ENCODE measurements at regions not wholly inside any gene's neighbourhood (a gene's known extent, or its start where the extent isn't known, plus 50 kb on each side); places are given as distances from the start of the nearest gene placed in this dataset.
"Not testable (repeated sequence)": the region's sequence is repeated elsewhere in the genome, so short reads cannot be mapped to it uniquely, and the experiment has no call there.

- H3K4me3 ChIP-seq (ENCODE audit: low read depth, low read length) = no peak overlapping the region
- no peak for DNase-seq (ENCODE audit: low read depth)
- TF ChIP-seq, protein P1, sequence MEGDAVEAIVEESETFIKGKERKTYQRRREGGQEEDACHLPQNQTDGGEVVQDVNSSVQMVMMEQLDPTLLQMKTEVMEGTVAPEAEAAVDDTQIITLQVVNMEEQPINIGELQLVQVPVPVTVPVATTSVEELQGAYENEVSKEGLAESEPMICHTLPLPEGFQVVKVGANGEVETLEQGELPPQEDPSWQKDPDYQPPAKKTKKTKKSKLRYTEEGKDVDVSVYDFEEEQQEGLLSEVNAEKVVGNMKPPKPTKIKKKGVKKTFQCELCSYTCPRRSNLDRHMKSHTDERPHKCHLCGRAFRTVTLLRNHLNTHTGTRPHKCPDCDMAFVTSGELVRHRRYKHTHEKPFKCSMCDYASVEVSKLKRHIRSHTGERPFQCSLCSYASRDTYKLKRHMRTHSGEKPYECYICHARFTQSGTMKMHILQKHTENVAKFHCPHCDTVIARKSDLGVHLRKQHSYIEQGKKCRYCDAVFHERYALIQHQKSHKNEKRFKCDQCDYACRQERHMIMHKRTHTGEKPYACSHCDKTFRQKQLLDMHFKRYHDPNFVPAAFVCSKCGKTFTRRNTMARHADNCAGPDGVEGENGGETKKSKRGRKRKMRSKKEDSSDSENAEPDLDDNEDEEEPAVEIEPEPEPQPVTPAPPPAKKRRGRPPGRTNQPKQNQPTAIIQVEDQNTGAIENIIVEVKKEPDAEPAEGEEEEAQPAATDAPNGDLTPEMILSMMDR (IDR thresholded peaks at IDR 0.05; ENCODE audit: insufficient read depth, low read depth, low read length, missing control alignments) = no peak
Measured at GRCh38 chr4:57303012-57303751, 193.0 kb upstream of the IGFBP7 start.

DNA sequence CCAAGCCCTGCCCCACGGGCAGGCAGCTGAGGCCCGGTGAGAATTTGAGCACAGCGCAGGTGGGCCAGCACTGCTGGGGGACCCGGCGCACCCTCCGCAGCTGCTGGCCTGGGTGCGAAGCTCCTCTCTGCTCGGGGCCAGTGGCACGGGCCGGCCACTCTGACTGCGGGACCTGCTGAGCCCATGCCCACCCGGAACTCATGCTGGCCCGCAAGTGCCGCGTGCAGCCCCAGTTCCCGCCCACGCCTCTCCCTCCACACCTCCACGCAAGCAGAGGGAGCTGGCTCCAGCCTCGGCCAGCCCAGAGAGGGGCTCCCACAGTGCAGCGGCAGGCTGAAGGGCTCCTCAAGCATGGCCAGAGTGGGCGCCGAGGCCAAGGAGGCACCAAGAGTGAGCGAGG, 190.1 kb upstream of the IGFBP7 start:
- DNase-seq (ENCODE audit: low read depth); H3K4me3 ChIP-seq (ENCODE audit: low read depth, low read length): not testable (repeated sequence)

DNA sequence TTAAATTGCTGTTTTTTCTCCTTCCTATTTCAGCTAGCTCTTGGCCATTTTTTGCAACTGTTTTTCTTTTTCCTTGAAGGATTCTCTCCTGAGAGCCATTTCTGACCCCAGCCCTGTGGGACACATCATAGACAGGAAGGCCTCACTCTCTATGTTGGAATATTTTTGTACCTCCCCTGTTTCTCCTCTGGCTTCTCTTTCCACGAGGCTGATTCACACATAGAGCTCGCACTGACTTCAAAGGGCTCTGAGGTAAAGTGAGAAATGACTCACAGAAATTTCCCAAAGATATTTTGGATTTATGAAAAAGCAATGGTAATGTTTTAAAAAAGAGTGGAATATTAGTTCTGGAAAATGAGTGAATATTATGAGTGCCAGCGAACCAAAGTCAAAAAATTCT, 181.7 kb upstream of the IGFBP7 start:
- no peak overlapping the region for H3K4me3 ChIP-seq (ENCODE audit: low read depth, low read length)
- TF ChIP-seq, protein P1 (IDR thresholded peaks at IDR 0.05; ENCODE audit: insufficient read depth, low read depth, low read length, missing control alignments) = no peak
- DNase-seq (ENCODE audit: low read depth) = no peak

DNA sequence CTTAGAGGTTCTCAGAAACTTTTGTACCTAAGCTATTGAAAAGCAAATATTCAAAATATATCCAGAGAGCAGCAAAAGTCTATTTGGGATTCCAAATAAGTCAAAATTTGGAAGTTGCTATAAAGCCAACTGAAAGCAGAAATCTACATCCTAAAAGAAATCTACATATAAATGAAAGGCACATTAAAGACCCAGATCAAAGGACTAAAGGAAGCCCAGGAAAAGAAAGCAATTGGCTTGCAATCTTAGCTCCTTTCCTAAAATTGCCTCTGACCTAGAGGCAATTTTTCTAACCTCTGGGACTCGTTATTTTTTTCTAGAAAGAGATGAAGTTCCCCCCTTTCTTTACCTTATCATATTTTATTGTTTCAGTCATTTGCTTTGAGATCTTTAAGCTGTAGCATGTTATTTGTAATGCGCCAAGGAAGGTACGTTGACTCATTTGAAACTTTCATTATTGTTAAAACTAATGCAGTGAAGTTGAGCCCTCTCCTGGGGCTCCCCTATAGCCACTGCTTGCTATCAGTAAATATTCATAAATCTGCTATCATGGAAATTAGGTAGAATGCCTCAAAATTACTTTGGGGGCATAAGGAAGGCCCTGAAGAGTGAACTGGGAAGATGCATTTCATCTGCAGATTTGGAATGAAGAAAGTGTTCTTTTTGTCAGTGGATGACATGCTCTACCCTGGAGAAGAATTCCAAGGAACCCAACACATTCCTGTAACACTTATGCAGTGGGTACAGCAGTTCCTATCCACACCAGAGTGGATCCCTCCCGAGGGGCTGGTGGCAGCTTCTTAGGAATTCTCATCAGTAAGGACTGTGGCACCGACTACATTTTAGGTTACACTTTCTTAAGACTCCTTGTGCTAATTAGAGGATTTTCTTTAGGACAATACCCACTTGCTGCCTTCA, 177.8 kb upstream of the IGFBP7 start:
- H3K4me3 ChIP-seq (ENCODE audit: low read depth, low read length) = no peak overlapping the region
- no peak for DNase-seq (ENCODE audit: low read depth)
- TF ChIP-seq, protein P1 (IDR thresholded peaks at IDR 0.05; ENCODE audit: insufficient read depth, low read depth, low read length, missing control alignments) = no peak

GRCh38 chr4:57282933-57283310, 172.7 kb upstream of the IGFBP7 start:
- TF ChIP-seq, protein P1 (IDR thresholded peaks at IDR 0.05; ENCODE audit: insufficient read depth, low read depth, low read length, missing control alignments) = no peak
- H3K4me3 ChIP-seq (ENCODE audit: low read depth, low read length) = no peak overlapping the region
- no peak for DNase-seq (ENCODE audit: low read depth)

- TF ChIP-seq, protein P1 (IDR thresholded peaks at IDR 0.05; ENCODE audit: insufficient read depth, low read depth, low read length, missing control alignments) = no peak
- H3K4me3 ChIP-seq (ENCODE audit: low read depth, low read length) = no peak overlapping the region
- no peak for DNase-seq (ENCODE audit: low read depth)
Measured at GRCh38 chr4:57280481-57280880, 170.3 kb upstream of the IGFBP7 start.

DNA sequence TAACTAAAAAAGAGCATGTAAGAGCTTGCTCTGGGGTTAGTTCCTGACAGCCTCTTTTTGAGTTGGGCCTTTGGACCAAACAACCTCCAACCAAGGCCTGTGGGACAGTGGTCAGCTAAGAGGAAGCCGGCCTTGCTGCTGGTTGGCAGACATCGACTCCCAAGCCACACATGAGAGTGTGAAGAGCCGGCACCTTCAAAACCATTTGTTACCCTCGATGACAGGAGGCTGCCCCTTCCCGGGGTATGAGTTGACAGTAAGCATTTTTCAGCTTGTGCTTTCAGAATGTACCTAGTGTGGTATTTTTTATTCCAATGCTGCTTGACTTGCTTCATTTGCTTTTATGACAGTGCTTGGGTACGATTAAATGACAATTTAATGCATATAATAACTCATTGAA, 168.6 kb upstream of the IGFBP7 start:
- no peak for DNase-seq (ENCODE audit: low read depth)
- TF ChIP-seq, protein P1 (IDR thresholded peaks at IDR 0.05; ENCODE audit: insufficient read depth, low read depth, low read length, missing control alignments) = no peak

More for the DNA sequence above, 168.6 kb upstream of the IGFBP7 start:
- H3K4me3 ChIP-seq (ENCODE audit: low read depth, low read length) = no peak overlapping the region

Data from GM12865 (cell line).